WTC11 (cell line): ENCODE measurements at regions not wholly inside any gene's neighbourhood (a gene's known extent, or its start where the extent isn't known, plus 50 kb on each side); places are given as distances from the start of the nearest gene placed in this dataset.

ENCODE experiments used
- AFF4 ChIP-seq: sonication (generic); formaldehyde crosslinking; IDR thresholded peaks from 2 replicates; pipeline ENCODE4 v1.8.1; 2023; ENCODE audit warnings: mild to moderate bottlenecking, missing genetic modification reagents, borderline replicate concordance
- CREM ChIP-seq: sonication (generic); formaldehyde crosslinking; IDR thresholded peaks from 2 replicates; pipeline ENCODE4 v1.8.1; 2022; ENCODE audit warnings: mild to moderate bottlenecking, missing genetic modification reagents, moderate library complexity
- ELF4 ChIP-seq: sonication (generic); formaldehyde crosslinking; IDR thresholded peaks from 2 replicates; pipeline ENCODE4 v1.8.1; 2022; ENCODE audit warnings: low read depth, mild to moderate bottlenecking, moderate library complexity, missing genetic modification reagents
- IRF2 ChIP-seq: sonication (generic); formaldehyde crosslinking; IDR thresholded peaks from 2 replicates; pipeline ENCODE4 v1.8.0; 2022; ENCODE audit warnings: low read depth, missing genetic modification reagents, borderline replicate concordance
- MXD4 ChIP-seq: fragments of 250-450 bp; sonication (Bioruptor Pico); IDR thresholded peaks from 2 replicates; pipeline ENCODE4 v1.8.0; 2021; ENCODE audit warnings: mild to moderate bottlenecking, moderate library complexity, borderline replicate concordance
- NR3C1 ChIP-seq: sonication (generic); formaldehyde crosslinking; conservative IDR thresholded peaks from 2 replicates; pipeline ENCODE4 v1.8.1; 2023; ENCODE audit warnings: low read depth, mild to moderate bottlenecking, missing genetic modification reagents
- SMAD3 ChIP-seq: sonication (generic); formaldehyde crosslinking; IDR thresholded peaks from 2 replicates; pipeline ENCODE4 v1.8.0; 2022; ENCODE audit warnings: missing genetic modification reagents, mild to moderate bottlenecking, borderline replicate concordance
- TEAD1 ChIP-seq: sonication (generic); formaldehyde crosslinking; IDR thresholded peaks from 2 replicates; pipeline ENCODE4 v1.8.0; 2022; ENCODE audit warnings: mild to moderate bottlenecking, missing genetic modification reagents
- USF1 ChIP-seq: sonication (generic); formaldehyde crosslinking; IDR thresholded peaks from 2 replicates; pipeline ENCODE4 v1.8.0; 2022; ENCODE audit warnings: mild to moderate bottlenecking, missing genetic modification reagents
- ZBTB21 ChIP-seq: sonication (generic); formaldehyde crosslinking; IDR thresholded peaks from 2 replicates; pipeline ENCODE4 v1.8.1; 2023; ENCODE audit warnings: mild to moderate bottlenecking, missing genetic modification reagents, borderline replicate concordance
- ZNF232 ChIP-seq: sonication (generic); formaldehyde crosslinking; IDR thresholded peaks from 2 replicates; pipeline ENCODE4 v1.8.0; 2022; ENCODE audit warnings: mild to moderate bottlenecking, missing genetic modification reagents
- ZNF416 ChIP-seq: fragments of 250-450 bp; sonication (Bioruptor Pico); IDR thresholded peaks from 2 replicates; pipeline ENCODE4 v1.9.0; 2021; ENCODE audit warnings: mild to moderate bottlenecking, inconsistent platforms
- TF ChIP-seq, protein P1 (sequence below): fragments of 200-600 bp; IDR thresholded peaks from 2 replicates; pipeline ENCODE4 v1.8.0; 2022; ENCODE audit warnings: antibody characterized with exemption

- TF ChIP-seq IRF2 (CRISPR knock-in tag) (no peak), USF1 (CRISPR knock-in tag) (no peak), TEAD1 (CRISPR knock-in tag) (no peak), ZNF232 (CRISPR knock-in tag) (no peak), CREM (CRISPR knock-in tag) (no peak), ZBTB21 (CRISPR knock-in tag) (no peak), ELF4 (CRISPR knock-in tag) (no peak), ZNF416 (no peak), AFF4 (CRISPR knock-in tag) (no peak), SMAD3 (no peak), MXD4 (no peak), NR3C1 (no peak)
- TF ChIP-seq, protein P1, sequence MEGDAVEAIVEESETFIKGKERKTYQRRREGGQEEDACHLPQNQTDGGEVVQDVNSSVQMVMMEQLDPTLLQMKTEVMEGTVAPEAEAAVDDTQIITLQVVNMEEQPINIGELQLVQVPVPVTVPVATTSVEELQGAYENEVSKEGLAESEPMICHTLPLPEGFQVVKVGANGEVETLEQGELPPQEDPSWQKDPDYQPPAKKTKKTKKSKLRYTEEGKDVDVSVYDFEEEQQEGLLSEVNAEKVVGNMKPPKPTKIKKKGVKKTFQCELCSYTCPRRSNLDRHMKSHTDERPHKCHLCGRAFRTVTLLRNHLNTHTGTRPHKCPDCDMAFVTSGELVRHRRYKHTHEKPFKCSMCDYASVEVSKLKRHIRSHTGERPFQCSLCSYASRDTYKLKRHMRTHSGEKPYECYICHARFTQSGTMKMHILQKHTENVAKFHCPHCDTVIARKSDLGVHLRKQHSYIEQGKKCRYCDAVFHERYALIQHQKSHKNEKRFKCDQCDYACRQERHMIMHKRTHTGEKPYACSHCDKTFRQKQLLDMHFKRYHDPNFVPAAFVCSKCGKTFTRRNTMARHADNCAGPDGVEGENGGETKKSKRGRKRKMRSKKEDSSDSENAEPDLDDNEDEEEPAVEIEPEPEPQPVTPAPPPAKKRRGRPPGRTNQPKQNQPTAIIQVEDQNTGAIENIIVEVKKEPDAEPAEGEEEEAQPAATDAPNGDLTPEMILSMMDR = no peak
Measured at GRCh38 chr5:61737301-61737963, 405.4 kb downstream of the ZSWIM6 start.
